ENCODE measurements at regions not wholly inside any gene's neighbourhood (a gene's known extent, or its start where the extent isn't known, plus 50 kb on each side); places are given as distances from the start of the nearest gene placed in this dataset.

DNA sequence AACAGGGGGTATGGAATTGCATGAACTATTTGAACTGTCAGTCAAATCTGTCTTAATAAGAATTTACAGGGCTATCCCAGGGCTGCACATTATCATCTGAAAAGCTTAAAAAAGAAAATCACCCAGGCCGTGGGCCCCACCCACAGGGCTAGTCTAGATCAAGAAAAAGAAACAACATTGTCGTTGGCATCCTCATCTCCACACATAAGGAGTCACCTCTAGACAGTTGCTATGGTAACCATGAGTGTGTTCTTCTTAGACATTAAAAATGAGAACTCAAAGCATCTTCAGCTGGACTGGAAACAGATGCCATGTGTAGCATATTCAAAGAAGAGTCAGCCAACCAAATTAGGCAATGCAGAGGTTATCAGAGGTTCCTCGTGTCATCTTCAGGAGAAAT lies 72.3 kb upstream of the CPO start:
- H4K20me1 ChIP-seq (ENCODE audit: insufficient read depth, low read length) = no peaks in the 10 kb centered on the region
- no peaks in the 10 kb centered on the region for H3K4me1 ChIP-seq (ENCODE audit: insufficient read depth, low read length, poor library complexity, severe bottlenecking)
- H2AFZ ChIP-seq (ENCODE audit: low read length) = no peak overlapping the region
- intact Hi-C loops (cut with micrococcal nuclease; ENCODE audit: unreplicated experiment) = no loop called here
- ChIA-PET CTCF (ENCODE audit: unreplicated experiment) (no interaction called here), POLR2A (interaction anchor here (1.1 kb wide), 1 partner anchor 21 kb away, joined by 3 read pairs; no protein-coding TSS in a partner anchor)
- no peaks in the 10 kb centered on the region for H3K9me2 ChIP-seq (ENCODE audit: insufficient read depth, low read length)
- H3K36me3 ChIP-seq (ENCODE audit: insufficient read depth, low read length) = no peaks in the 10 kb centered on the region
- H3K9me3 ChIP-seq (ENCODE audit: low read length) = no peaks in the 10 kb centered on the region
- DNase-seq (ENCODE audit: low spot score) = no peak
- no peaks in the 10 kb centered on the region for H3K79me2 ChIP-seq (ENCODE audit: insufficient read depth, low read depth, low read length)
- no peak overlapping the region for H3K4me3 ChIP-seq (ENCODE audit: low read depth, low read length, poor library complexity, severe bottlenecking)
- no peak overlapping the region for H3K4me2 ChIP-seq (ENCODE audit: low read length)
- TF ChIP-seq, protein P1, sequence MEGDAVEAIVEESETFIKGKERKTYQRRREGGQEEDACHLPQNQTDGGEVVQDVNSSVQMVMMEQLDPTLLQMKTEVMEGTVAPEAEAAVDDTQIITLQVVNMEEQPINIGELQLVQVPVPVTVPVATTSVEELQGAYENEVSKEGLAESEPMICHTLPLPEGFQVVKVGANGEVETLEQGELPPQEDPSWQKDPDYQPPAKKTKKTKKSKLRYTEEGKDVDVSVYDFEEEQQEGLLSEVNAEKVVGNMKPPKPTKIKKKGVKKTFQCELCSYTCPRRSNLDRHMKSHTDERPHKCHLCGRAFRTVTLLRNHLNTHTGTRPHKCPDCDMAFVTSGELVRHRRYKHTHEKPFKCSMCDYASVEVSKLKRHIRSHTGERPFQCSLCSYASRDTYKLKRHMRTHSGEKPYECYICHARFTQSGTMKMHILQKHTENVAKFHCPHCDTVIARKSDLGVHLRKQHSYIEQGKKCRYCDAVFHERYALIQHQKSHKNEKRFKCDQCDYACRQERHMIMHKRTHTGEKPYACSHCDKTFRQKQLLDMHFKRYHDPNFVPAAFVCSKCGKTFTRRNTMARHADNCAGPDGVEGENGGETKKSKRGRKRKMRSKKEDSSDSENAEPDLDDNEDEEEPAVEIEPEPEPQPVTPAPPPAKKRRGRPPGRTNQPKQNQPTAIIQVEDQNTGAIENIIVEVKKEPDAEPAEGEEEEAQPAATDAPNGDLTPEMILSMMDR (conservative IDR thresholded peaks at IDR 0.05; ENCODE audit: low read length) = no peak
- no peak for TF ChIP-seq EZH2phosphoT487 (IDR thresholded peaks at IDR 0.05; ENCODE audit: borderline replicate concordance, low read depth, low read length)
- no peak overlapping the region for H3K27ac ChIP-seq (ENCODE audit: low read depth, low read length, poor library complexity, severe bottlenecking)
- BruUV-seq (replicated peaks) = no TSS peak

DNA sequence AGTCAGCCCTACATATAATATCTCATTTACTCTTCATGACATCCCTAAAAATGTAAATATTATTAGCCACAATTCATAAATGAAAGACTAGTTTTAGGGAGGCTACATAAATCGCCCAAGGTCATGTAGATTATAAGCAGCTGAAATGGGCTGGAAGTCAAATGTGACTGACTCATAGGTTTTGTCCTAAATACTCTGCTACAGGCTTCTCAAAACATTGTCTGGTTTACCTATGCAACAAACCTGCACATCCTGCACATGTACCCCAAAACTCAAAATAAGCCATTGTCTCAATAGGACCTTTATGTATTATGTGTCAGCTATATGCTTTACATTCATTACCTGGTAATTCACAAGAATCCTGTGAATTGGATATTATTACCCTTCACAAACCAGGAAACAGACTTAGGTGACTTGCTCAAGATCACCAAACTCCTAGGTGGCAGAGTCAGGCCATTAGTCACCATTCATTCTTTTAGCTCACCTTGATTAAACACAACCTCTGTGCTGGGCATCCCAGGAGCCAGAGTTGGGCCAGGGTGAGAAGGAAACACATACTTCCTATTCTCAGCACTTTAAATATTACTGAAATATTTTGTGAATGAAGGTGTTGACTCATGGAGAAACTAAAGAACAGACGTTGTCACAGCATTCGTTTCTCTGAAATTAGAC lies 69.4 kb upstream of the CPO start:
- no TSS peak for BruUV-seq (replicated peaks)
- Histone ChIP-seq H3K9me3 (ENCODE audit: low read length) (no peaks in the 10 kb centered on the region), H3K4me1 (ENCODE audit: insufficient read depth, low read length, poor library complexity, severe bottlenecking) (no peaks in the 10 kb centered on the region), H4K20me1 (ENCODE audit: insufficient read depth, low read length) (no peaks in the 10 kb centered on the region), H3K4me2 (ENCODE audit: low read length) (no peak overlapping the region), H3K27ac (ENCODE audit: low read depth, low read length, poor library complexity, severe bottlenecking) (no peak overlapping the region), H3K36me3 (ENCODE audit: insufficient read depth, low read length) (no peaks in the 10 kb centered on the region), H2AFZ (ENCODE audit: low read length) (no peak overlapping the region), H3K9me2 (ENCODE audit: insufficient read depth, low read length) (no peaks in the 10 kb centered on the region), H3K79me2 (ENCODE audit: insufficient read depth, low read depth, low read length) (no peaks in the 10 kb centered on the region), H3K4me3 (ENCODE audit: low read depth, low read length, poor library complexity, severe bottlenecking) (no peak overlapping the region)
- intact Hi-C loops (cut with micrococcal nuclease; ENCODE audit: unreplicated experiment) = no loop called here
- ChIA-PET CTCF (ENCODE audit: unreplicated experiment) (no interaction called here), POLR2A (no interaction called here)
- no peak for TF ChIP-seq EZH2phosphoT487 (IDR thresholded peaks at IDR 0.05; ENCODE audit: borderline replicate concordance, low read depth, low read length)
- TF ChIP-seq, protein P1 (conservative IDR thresholded peaks at IDR 0.05; ENCODE audit: low read length) = no peak
- DNase-seq (ENCODE audit: low spot score) = no peak

DNA sequence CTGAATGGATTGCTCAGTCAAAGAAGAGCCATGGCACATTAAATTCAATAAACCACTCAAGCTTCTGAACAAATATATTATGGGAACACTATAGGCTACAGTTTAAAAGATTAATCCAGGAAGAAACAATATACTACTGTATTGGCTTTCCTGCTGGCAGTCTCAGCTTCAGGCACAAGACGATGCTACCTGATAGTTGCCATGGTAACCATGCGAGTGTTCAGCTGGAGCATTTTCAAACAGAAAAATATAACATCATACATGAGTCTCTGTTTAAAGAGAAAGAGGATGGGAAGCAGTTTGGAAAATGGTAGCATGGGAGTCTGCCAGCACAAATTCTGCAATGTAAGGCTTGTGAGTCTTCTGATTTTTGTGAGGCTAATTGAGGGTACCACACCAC lies 65.9 kb upstream of the CPO start:
- no peak overlapping the region for H3K4me2 ChIP-seq (ENCODE audit: low read length)
- no TSS peak for BruUV-seq (replicated peaks)
- no peaks in the 10 kb centered on the region for H3K79me2 ChIP-seq (ENCODE audit: insufficient read depth, low read depth, low read length)
- no peaks in the 10 kb centered on the region for H4K20me1 ChIP-seq (ENCODE audit: insufficient read depth, low read length)
- no peaks in the 10 kb centered on the region for H3K9me3 ChIP-seq (ENCODE audit: low read length)
- TF ChIP-seq, protein P1 (conservative IDR thresholded peaks at IDR 0.05; ENCODE audit: low read length) = no peak
- TF ChIP-seq EZH2phosphoT487 (IDR thresholded peaks at IDR 0.05; ENCODE audit: borderline replicate concordance, low read depth, low read length) = no peak
- H3K36me3 ChIP-seq (ENCODE audit: insufficient read depth, low read length) = no peaks in the 10 kb centered on the region
- intact Hi-C loops (cut with micrococcal nuclease; ENCODE audit: unreplicated experiment) = no loop called here
- DNase-seq (ENCODE audit: low spot score) = no peak
- no peak overlapping the region for H3K27ac ChIP-seq (ENCODE audit: low read depth, low read length, poor library complexity, severe bottlenecking)
- no peak overlapping the region for H3K4me3 ChIP-seq (ENCODE audit: low read depth, low read length, poor library complexity, severe bottlenecking)
- POLR2A ChIA-PET = no interaction called here
- H3K4me1 ChIP-seq (ENCODE audit: insufficient read depth, low read length, poor library complexity, severe bottlenecking) = no peaks in the 10 kb centered on the region
- H3K9me2 ChIP-seq (ENCODE audit: insufficient read depth, low read length) = no peaks in the 10 kb centered on the region
- H2AFZ ChIP-seq (ENCODE audit: low read length) = no peak overlapping the region
- CTCF ChIA-PET (ENCODE audit: unreplicated experiment) = no interaction called here

Measured in OCI-LY7 (cell line).